Hepatocyte (in vitro differentiated cells): ENCODE measurements at regions not wholly inside any gene's neighbourhood (a gene's known extent, or its start where the extent isn't known, plus 50 kb on each side); places are given as distances from the start of the nearest gene placed in this dataset.

Experiments
- CTCF ChIP-seq: fragments of 200-600 bp; sonication (generic); IDR thresholded peaks from 2 replicates; pipeline ENCODE4 v1.5.1; 2016; ENCODE audit warnings: antibody characterized with exemption, mild to moderate bottlenecking; ENCODE audit not compliant: poor library complexity
- EZH2 ChIP-seq: fragments of 200-600 bp; sonication (generic); IDR thresholded peaks from 2 replicates; pipeline ENCODE4 v1.6.1; 2016; ENCODE audit warnings: antibody characterized with exemption, mild to moderate bottlenecking, borderline replicate concordance
- EZH2phosphoT487 ChIP-seq: fragments of 200-600 bp; sonication (generic); IDR thresholded peaks from one replicate; pipeline ENCODE4 v1.6.1; 2018; ENCODE audit warnings: antibody characterized with exemption, mild to moderate bottlenecking, low read depth, moderate library complexity; ENCODE audit not compliant: unreplicated experiment, severe bottlenecking

GRCh38 chr22:26983311-26983710 is 325.9 kb downstream of the MIAT start:
- TF ChIP-seq CTCF (no peak), EZH2 (no peak), EZH2phosphoT487 (no peak)
